ENCODE measurements at regions not wholly inside any gene's neighbourhood (a gene's known extent, or its start where the extent isn't known, plus 50 kb on each side); places are given as distances from the start of the nearest gene placed in this dataset.

DNA sequence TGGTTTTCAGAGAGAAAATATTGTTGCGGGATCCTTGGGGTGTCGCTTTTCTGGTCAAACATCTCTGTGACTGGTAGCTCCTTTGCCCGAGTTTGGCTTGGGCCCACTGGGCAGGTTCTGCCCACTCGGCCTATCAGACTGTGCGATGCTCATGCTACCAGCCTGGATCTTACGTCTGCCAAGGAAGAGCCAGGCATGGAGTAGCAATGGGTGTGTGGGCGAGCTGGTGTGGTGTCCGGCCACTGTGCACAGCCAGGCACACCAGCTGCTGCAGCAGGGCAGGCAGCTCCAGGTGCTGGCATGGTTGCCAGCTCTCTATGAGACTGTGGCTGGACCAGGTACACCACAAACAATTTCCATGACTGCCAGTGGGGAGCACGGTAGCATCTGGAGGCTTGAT, 1351.8 kb upstream of the PCDH20 start:
- TF ChIP-seq, protein P1, sequence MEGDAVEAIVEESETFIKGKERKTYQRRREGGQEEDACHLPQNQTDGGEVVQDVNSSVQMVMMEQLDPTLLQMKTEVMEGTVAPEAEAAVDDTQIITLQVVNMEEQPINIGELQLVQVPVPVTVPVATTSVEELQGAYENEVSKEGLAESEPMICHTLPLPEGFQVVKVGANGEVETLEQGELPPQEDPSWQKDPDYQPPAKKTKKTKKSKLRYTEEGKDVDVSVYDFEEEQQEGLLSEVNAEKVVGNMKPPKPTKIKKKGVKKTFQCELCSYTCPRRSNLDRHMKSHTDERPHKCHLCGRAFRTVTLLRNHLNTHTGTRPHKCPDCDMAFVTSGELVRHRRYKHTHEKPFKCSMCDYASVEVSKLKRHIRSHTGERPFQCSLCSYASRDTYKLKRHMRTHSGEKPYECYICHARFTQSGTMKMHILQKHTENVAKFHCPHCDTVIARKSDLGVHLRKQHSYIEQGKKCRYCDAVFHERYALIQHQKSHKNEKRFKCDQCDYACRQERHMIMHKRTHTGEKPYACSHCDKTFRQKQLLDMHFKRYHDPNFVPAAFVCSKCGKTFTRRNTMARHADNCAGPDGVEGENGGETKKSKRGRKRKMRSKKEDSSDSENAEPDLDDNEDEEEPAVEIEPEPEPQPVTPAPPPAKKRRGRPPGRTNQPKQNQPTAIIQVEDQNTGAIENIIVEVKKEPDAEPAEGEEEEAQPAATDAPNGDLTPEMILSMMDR (IDR thresholded peaks at IDR 0.05 in 4 of 5, conservative IDR thresholded peaks at IDR 0.05 in 1 of 5): no peak
- TF ChIP-seq POLR2A (IDR thresholded peaks at IDR 0.05): no peak

Measured in gastrocnemius medialis (tissue), 4 donors.